T-helper 2 cell (primary cell): ENCODE measurements at regions not wholly inside any gene's neighbourhood (a gene's known extent, or its start where the extent isn't known, plus 50 kb on each side); places are given as distances from the start of the nearest gene placed in this dataset.

Experiments used
- DNase-seq, 5 experiments: peaks; one replicate each; pipeline versions ENCODE4 v3.0.0 to v3.0.0-alpha.2; 2012 to 2022

DNA sequence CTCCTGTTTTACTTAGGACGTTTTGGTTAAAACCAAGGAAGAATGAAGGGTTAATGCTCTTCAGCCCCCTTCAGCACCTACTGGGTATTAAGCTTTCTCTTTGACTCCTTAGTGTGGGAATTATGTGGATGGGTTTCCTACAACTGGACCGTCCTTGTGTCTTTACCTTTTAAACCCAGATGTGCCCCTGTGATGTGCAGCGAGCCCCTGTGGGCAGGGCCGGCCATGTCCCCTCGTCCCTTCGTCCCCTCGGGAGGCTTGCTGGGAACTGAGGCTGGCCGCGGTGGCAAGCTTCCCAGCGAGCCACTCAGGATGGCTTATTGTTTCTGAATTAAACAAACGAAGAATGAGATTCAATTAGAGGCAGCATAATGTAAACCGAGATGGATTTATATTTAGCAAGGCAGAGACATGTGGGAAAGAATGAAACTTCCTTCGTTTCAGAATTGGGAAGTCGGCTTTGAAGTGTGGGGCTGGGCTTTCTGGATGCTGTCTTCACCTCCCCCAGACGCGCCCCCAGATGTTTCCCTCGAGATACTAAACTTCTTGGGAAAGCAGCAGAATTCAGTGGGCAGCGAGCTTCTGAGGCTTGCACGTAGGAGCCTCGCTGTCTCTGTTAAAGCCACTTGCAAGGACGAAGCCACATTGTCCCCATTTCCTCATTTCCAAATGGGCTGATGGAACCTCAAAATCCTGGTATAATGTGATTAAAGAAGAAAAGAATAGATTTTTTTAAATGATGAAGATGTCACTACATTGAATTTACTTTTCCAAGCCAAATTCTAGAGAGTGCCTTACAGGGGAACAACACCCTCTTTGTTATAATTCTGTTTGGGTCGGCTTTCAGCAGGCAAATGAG is 146.0 kb downstream of the VAPA start:
- no peak for DNase-seq

DNA sequence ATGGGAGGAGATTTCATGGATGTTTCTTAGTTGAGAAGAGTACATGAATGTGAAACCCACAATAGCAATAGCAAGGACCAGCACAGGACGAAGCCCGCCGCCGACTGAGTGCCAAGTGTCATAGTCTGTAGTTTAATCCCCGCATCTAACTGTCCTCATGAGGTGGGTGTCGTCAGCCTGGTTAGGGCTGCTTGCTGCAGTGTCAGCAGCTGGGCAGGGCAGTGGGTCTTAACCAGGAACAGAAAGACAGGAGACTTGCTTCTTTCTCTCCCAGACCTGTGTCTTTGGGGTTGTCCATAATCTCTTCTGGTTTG is 146.6 kb downstream of the VAPA start:
- DNase-seq, result no peak

DNA sequence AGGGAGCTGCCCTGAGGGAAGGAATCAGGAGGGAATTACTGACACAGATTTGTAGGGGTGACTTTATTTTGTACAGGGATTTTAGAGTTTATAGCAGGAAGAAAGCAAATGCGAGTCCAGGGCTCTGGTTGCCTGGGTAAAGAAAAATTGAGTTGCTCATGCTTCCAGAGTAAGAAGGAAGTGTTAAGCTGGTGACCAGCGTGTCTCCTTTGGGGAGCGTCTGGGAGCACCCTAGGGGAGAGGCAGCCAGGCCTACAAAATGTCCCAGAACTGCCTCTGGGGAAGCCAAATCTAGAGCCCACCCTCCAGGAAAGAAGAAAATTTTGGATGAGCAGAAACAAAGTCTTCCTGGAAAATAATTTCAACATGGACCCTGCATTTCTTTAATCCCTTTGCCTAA is 147.0 kb downstream of the VAPA start:
- DNase-seq, result no peak

DNA sequence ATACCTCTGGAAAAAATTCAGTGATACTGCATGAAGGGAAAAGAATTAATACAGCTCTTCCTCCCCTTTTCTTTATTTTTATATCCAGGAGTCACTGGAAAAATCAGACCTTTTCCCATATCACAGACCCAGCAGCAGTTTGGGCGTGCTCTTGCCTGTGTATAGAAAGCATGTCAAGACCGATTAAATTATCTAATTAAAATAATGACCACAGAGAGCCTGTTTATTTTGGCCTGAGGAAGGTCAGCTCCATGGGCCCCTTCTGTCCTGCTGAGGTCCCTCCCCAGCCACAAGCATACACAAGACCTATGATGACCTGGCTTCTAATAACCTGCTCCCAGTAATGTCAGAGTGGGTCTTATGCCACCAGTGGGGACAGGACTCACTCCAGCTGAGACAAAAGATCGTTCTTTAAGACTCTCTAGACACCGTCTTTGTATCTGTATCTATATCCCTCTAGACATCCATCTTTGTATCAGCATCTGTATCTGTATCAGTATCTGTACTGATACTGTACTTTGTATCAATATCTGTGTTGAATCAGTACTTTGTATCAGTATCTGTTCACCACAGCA is 147.8 kb downstream of the VAPA start:
- DNase-seq, result no peak

DNA sequence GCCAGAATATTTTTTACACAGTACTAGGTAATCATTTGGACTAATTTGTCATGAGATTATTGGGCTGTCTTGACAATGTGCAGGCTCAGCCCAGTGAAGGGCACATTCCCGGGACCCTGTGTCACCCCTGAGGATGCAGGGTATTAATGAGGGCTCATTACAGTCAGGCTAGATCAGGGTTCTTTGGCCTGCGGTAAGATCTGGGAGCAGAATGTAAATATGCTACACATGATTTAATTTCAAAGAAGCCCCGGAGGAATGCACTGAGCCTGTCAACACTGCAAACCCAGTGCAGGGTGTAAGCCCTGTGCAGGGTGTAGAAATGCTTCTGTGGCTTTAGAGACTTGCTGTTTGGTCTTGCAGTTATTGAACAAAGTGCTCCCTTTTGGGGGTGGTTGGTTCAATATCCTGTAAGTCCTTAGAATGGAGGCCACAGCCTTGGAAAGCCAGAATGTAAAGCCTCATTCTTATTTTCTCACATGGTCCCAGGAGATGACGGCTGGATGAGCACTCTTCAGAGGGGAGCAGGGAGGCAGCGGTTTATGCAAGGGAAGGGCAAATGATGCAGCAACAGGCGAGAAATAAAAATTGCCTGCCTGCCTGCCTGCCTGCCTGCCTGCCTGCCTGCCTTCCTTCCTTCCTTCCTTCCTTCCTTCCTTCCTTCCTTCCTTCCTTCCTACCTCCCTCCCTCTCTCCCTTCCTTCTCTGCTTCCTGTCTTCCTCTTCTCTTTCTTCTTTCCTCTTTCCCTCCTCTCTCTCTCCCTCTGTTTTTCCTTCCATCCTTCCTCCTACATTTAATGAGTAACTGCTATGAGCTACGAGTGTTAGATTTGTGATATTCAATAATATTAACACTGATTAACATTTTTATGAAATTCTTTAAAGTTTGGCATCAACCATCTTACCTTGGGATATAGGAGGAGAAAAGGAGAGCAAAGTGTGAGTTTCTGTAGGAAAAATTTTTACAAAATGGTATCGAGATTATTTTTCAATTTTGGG is 148.8 kb downstream of the VAPA start:
- DNase-seq, result no peak

DNA sequence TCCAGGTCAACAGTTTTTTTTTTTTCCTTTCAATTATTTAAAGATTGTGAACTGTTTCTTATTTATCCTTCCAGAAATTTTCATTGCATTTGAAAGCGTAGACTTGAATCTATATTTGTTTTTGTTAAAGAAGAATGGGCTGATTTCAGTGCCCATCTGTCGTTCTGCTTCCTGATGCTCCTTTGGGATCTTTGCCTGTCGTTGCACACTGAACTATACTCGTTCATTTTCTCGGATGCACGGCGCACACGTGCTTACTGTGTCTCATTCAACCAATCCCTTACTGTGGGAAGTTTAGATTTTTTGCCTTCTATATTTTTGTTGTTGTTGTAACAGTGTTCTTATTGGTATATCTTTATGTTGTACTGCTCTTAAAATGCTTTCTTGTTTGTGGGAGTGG is 149.7 kb downstream of the VAPA start:
- DNase-seq, result no peak

DNA sequence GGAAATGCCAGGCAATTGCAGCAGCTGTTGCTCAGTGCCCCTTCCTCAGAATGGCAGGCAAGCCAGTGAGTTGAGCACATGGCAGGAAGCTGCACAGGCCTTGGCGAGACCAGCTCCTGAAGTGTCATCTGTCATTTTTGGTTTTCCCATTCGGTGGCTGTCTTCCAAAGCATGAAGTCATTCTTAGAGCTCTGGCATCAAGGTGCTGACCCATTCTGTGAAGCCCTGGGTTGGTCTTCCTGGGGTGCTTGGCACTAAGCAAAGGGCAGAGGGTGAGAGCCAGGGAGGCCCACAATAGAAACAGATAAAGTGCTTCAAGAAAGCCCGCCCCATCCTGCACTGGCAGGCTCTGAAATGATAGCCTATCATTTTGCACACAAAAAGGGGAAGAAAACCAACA is 150.5 kb downstream of the VAPA start:
- no peak for DNase-seq

DNA sequence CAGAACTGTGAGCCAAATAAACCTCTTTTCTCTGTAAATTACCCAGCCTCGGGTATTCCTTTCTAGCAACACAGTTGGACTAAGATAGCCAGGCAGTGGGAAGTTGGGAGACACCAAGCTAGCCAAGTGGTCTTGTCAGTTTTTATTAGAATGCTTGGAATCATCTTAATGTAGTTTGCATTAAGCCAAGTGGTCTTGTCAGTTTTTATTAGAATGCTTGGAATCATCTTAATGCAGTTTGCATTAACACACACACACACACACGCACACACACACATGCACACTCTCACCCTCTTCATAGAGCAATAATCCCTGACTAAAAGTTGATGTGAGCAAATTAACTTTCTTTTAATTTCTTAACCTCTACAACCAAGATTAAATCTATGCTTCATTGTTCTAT is 151.5 kb downstream of the VAPA start:
- no peak for DNase-seq

DNA sequence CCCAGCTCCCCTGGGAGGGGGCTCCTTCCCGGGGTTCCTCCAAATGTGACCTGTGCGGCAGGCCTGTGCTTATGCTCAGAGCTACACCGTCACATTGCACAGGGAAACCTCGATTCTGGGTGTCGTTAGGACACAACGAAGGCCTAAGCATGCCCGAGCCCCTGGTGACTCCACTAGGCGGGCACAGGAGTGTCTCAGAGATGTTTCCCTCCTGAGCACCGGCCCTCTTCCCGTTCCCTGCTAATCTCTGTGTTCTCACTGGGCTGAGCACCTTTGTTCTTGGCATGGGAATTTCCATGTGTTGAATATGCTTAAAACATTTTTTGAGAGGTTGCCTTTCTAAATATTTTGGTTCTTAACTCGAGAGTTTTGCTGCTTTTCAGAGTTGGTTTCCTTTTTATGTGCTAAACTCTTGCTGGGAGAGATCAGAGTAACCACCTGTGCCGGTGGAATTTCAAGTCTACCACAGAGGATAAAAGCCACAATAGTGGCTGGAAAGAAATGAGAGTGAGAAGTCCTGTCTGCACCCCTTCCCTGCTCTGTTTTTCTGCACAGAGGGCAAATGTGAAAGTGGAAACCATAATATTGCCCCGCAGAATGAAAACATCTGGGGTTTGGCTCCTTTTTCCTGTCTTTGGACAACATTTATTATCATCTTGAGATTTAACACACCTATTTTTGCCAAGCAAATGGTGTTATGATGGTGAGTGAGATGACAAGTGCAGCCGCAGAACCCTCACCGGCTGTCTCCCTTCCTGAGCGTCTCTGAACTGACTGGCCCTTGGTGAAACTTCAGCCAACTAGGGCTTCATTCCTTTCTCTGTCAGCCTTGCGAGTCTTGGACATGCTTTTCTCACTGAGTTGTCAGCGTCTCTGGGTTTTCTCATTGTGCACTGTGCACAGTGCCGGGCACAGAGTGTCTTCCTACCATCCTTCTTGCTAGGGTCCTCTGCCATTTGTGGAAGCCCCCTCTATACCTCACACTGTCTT is 154.1 kb downstream of the VAPA start:
- no peak for DNase-seq

DNA sequence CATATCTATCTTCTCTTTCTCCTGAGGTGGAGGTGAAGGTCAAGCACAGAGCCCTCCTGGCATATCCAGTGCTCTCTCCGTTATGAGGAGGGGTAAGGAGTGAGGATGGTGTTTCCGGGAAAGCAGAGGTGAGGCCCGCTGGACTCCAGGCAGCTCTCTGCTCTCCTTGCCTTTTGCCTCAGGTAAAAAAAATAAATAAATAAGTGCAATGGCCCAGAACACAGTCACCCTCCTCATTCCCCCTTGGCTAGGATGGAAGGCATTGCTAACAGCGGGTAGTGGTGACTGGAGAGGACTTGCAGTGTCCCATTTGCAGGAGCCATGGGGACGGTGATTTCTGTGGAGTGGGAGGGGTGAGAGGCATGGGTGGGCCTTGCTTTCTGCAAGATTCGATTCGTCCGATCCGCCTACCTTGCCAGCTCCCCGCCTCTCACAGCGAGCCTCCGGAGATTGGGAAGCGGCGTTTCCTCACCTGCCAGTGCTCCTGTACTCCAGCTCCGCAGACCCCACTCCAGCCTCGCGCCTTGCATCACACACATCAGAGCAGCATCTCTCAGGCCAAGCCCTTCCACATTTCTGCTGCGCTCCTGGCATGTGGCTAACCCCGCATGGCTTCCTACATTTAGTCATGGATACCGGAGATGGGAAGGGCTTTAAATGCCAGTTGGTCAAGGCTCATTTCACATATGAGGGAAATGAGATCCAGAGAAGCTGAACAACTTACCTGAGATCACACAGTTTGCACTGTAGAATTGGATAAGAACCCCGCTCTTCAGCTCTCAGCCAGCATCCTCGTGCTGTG is 155.2 kb downstream of the VAPA start:
- no peak for DNase-seq

DNA sequence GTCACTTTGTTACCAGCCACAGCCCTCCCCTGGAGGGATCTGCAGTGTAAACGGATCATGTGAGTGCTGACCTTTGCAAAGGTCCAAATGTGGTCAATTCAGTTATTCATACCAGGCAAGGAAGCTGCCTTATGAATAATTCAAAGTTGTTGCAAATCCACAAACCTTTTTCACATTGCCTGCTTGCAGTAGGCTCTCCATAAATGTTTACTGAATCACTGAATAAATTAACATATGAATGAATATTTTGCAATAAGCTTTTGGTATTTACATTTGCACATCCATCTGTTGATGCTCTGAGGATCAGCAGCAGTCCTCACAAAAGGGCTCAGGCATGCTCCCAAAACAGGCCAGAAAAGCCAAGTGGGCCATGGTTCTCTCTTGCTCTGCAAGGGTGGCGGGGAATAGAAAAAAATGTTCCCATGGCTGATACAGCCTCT is 156.8 kb downstream of the VAPA start:
- no peak for DNase-seq

DNA sequence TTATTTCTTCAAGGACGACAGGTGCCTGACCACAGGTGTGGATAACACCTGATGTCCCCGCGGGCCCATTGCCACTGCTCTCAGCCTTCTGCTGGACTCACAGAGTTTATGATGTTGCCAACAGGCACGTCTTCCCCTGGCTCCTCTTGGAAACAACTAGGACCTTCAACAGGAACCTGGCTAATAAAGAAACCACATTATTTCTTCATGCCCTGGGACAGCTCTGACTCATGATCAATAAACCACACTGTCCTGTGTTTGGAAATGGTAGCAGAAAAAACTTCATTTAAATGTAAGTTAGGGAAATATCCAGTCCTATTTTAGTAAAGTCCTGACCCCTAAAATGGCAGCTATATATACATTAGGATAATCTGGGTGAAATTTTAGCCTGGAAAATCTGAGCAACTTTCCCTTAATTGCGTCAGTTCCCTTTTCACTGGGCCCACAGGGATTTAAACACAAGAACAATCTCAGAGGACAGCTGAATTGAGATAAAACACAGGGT is 158.9 kb downstream of the VAPA start:
- DNase-seq, result no peak

DNA sequence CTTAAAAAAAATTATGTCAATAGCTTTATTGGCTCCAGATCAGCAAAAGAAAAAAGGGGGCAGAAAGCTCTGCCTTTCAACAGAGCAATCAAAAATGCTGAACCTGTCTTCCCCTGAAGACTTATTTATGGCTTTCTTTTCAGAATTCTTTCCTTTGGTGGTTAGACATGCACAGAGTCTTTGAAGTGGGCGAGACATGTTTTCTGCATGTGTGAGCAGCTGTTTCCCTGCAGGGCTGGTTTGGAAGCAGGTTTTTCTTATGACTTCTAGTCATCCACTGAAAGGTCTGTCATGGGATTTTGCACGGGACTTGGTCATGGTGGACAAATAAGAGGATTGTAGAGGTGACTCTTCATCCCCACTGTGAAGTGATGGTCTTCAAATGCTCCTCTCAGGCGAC is 160.3 kb downstream of the VAPA start:
- no peak for DNase-seq

DNA sequence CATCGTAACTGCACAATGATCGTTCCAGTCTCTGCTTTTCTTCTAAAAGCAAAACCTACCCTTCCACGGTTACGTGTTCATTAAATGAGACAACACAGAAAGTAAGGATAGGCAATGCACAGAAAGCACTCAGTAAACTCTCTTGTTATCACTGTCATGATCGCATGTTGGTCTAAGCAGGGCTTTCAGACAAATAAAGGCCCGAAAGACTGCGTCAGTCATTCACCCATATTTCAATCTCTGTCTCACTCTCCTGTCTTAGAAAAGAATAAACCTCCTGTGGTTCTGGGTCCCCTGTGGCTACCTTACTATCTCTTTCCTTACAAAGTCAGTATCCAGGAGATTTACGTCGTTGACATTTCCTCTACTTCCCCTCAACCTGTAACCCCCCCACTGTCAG is 160.9 kb downstream of the VAPA start:
- DNase-seq, result no peak

DNA sequence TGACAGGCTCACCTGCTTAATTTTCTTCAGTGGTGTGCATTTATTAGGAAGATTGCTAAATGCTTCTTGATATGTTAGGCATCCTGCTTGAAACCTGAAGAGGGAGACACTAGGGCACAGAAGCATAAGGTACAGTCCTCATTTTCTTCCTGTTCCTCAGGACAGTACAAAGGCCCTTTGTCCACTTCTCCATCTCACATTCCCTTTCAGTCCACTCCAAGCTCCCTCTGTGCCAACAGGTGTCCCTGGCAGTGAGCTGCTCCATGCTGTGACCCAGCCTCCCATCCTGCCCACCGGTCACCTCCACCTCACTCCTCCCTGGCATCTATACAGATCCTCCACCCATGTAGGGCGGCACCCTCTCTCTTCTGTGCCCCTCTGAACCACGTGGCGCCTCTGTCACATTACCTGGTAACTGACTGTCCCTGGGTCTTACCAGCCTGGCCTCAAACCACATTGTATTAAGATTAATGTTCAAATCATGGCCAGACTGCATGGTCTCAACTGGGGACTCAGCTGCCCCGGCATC is 162.8 kb downstream of the VAPA start:
- no peak for DNase-seq

DNA sequence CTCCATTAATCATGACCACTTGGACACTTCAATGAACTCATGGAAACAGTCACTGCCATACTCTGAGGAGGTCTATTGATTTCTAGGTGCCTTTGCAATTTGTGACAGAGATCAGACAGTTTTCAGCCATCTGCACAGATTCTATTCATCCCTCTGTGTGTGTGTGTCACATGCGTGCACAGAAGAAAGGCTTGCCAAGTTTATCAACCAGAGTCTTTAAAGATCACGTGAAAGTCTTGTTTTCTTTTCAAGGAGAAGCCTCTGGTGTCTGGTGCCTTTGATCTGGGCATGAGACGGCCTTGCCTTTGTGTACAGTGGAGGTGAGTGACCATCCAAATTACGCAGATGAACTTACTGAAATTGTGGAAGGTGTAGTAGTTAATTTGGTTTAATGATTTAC is 164.2 kb downstream of the VAPA start:
- DNase-seq, result no peak

DNA sequence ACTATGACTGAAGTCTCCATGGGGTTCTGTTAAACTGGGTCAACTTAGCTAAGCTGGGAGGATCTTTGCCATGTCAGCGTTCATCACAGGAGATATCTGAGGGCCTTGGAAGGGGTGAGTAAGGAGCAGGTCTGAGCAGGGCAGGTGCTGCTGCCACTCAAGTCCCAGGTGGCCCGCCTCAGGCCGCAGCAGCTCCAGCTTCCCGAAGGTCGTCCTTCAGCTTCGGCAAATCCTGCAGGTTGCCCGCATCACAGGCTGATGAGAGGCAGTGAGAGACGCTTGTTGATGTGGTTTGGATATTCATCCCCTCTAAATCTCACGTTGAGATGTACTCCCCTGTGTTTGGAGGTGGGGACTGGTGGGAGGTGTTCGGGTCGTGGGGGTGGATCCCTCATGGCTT is 166.6 kb downstream of the VAPA start:
- DNase-seq, result no peak

DNA sequence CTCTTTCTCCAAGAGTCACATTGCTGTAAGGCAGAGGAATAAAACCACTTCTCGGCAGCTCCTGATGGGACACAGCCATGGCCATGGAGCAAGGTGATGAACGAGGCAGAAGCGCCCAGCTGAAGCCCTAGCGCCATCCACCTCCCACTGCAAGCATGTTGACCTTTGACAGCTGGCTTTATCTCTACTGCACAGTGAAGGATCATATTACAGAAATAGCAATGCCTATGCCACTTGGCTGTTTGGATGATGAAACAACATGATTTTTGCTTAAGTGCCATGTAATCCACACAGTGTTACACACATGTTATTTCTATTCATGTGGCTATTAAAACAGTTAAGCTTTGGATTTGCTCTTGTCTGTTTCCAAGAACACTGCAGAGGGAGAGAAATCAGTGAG is 167.7 kb downstream of the VAPA start:
- no peak for DNase-seq

DNA sequence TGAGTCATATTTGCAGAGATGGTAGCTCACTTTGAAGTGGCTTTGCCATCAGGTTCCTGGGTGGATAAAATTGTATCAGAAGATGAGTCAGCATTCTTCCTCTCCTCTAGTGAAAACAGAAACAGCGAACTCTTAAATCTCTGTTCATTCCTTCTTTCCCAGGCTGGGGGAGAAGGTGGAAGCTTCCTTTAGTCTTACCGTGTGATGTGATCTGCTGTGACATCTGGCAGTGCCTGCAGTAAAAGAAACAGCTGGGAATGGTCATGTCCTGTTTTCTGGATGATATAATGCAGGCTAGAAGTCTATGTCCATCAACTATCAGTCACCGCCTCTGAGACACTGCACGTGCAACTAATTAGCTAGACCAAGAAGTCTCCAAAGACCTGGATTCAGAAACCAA is 171.6 kb downstream of the VAPA start:
- DNase-seq, result no peak

DNA sequence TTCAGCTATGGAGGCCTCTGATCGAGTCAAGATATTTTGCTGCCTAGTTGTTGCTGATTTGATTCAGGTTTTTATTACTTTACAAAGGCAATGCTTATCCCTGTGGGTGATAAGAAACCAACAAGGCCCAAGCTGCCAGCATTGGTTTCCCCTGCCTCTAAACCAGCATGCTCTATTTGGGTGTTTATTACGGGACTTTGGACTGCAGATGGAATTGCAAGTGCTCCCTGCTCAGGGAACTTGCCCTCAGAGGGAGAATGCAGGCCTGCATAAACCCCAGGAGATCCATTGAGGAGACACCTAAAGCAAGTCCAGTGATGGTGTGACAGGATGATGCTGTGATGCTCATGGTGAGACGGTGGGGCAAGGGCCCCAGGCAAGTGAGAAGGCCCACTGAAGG is 172.1 kb downstream of the VAPA start:
- no peak for DNase-seq
